Thyroid gland (tissue), 4 donors: ENCODE measurements at regions not wholly inside any gene's neighbourhood (a gene's known extent, or its start where the extent isn't known, plus 50 kb on each side); places are given as distances from the start of the nearest gene placed in this dataset.

Experiments used
- DNase-seq, 2 donors: peaks; one replicate each; pipeline ENCODE4 v3.0.0-alpha.2; 2019
- H3K27ac ChIP-seq, 3 donors: fragments of 200-600 bp; sonication (generic); 1 replicate in 2 of 3; 2 replicates in 1 of 3; pipeline ENCODE4 v1.5.1; 2016 to 2019; ENCODE audit warnings: mild to moderate bottlenecking in 1 of 3, moderate library complexity in 1 of 3
- H3K27me3 ChIP-seq: fragments of 200-600 bp; sonication (generic); one replicate; pipeline ENCODE4 v1.5.1; 2019
- H3K36me3 ChIP-seq, 2 donors: fragments of 200-600 bp; sonication (generic); one replicate each; pipeline ENCODE4 v1.5.1; 2016 to 2019
- H3K4me1 ChIP-seq, 2 donors: fragments of 200-600 bp; sonication (generic); one replicate each; pipeline ENCODE4 v1.5.1; 2017 to 2019
- H3K4me3 ChIP-seq, 3 donors: fragments of 200-600 bp; sonication (generic); replicated peaks in 1 of 3; 1 replicate in 2 of 3; 2 replicates in 1 of 3; pipeline ENCODE4 v1.5.1; 2016; ENCODE audit warnings: mild to moderate bottlenecking in 1 of 3
- H3K9me3 ChIP-seq: fragments of 200-600 bp; sonication (generic); one replicate; pipeline ENCODE4 v1.5.1; 2017
- POLR2A ChIP-seq, 2 donors: fragments of 450-650 bp; IDR thresholded peaks; one replicate each; pipeline ENCODE4 v1.6.1; 2017; ENCODE audit warnings: antibody characterized with exemption in 2 of 2, mild to moderate bottlenecking in 2 of 2, moderate library complexity in 1 of 2
- WGBS, 2 donors: methylation state at CpG; one replicate each; pipeline ENCODE4 v1.1.5; 2017; 5-methylcytosine and 5-hydroxymethylcytosine counted together
- intact Hi-C: fragments of 100-400 bp; cut with DNase I; formaldehyde crosslinking; loops from one replicate; pipeline ENCODE4 v1.15.1; 2023
- TF ChIP-seq, protein P1 (sequence below), 6 experiments: fragments of 200-600 bp in 3 of 6; fragments of 450-650 bp in 3 of 6; sonication (generic) in 3 of 6; IDR thresholded peaks; one replicate each; pipeline ENCODE4 v1.5.1; 2016 to 2019; ENCODE audit warnings: antibody characterized with exemption in 6 of 6, mild to moderate bottlenecking in 2 of 6, inconsistent platforms in 1 of 6, moderate library complexity in 1 of 6

DNA sequence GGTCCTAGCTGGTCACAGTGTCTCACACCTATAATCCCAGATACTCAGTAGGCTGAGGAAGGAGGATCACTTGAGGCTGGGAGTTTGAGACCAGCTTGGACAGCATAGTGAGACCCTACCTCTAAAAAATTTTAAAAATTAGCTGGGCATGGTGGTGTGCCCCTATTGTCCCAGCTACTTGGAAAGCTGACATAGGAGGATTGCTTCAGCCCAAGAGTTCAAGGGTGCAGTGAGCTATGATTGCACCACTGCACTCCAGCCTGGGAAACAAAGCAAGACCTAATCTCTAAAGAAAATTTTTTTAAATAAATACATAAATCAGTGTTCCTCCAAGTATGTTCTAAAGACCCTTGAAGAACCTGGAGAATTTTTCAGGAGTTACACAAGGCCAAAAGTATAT, 50.6 kb upstream of the GNAO1 start:
- H3K4me3 ChIP-seq, result no peak overlapping the region
- no peaks in the 10 kb centered on the region for H3K27me3 ChIP-seq
- no peaks in the 10 kb centered on the region for H3K36me3 ChIP-seq
- TF ChIP-seq, protein P1, sequence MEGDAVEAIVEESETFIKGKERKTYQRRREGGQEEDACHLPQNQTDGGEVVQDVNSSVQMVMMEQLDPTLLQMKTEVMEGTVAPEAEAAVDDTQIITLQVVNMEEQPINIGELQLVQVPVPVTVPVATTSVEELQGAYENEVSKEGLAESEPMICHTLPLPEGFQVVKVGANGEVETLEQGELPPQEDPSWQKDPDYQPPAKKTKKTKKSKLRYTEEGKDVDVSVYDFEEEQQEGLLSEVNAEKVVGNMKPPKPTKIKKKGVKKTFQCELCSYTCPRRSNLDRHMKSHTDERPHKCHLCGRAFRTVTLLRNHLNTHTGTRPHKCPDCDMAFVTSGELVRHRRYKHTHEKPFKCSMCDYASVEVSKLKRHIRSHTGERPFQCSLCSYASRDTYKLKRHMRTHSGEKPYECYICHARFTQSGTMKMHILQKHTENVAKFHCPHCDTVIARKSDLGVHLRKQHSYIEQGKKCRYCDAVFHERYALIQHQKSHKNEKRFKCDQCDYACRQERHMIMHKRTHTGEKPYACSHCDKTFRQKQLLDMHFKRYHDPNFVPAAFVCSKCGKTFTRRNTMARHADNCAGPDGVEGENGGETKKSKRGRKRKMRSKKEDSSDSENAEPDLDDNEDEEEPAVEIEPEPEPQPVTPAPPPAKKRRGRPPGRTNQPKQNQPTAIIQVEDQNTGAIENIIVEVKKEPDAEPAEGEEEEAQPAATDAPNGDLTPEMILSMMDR (IDR thresholded peaks at IDR 0.05), result no peak
- TF ChIP-seq POLR2A (IDR thresholded peaks at IDR 0.05), result no peak
- DNase-seq, result no peak
- no peak overlapping the region for H3K27ac ChIP-seq
- intact Hi-C loops, result loop anchor here (10.0 kb wide), 1 partner anchor 86 kb away; no protein-coding TSS in a partner anchor
- H3K4me1 ChIP-seq, result no peaks in the 10 kb centered on the region
- no peaks in the 10 kb centered on the region for H3K9me3 ChIP-seq

DNA sequence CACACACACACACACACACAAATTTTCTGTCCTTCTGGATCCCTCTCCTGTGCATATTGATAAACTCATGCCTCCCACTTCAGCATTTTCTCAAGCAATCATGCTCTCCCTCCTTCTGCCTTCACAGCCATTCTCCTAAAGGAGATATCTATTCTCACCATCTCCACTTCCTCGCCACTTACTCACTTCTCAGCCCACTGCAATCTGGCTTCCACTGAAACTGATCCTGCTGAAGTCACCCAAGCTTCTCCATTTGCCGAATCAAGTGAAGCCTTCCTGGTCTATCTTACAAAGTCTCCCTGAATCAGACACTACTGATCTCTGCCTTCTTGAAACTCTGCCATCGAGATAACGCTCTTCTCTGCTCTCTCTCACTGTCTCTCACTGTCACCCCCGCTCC, 54.0 kb upstream of the GNAO1 start:
- H3K4me1 ChIP-seq, result no peaks in the 10 kb centered on the region
- no peak overlapping the region for H3K27ac ChIP-seq
- intact Hi-C loops, result no loop called here
- H3K36me3 ChIP-seq, result no peaks in the 10 kb centered on the region
- no peaks in the 10 kb centered on the region for H3K9me3 ChIP-seq
- H3K4me3 ChIP-seq, result no peak overlapping the region
- WGBS, 2 donors, result 59 to 73% methylated on average over 5 of the region's 5 CpGs
- DNase-seq, result no peak
- H3K27me3 ChIP-seq, result no peaks in the 10 kb centered on the region
- TF ChIP-seq POLR2A (IDR thresholded peaks at IDR 0.05), result no peak
- TF ChIP-seq, protein P1 (IDR thresholded peaks at IDR 0.05), result no peak

DNA sequence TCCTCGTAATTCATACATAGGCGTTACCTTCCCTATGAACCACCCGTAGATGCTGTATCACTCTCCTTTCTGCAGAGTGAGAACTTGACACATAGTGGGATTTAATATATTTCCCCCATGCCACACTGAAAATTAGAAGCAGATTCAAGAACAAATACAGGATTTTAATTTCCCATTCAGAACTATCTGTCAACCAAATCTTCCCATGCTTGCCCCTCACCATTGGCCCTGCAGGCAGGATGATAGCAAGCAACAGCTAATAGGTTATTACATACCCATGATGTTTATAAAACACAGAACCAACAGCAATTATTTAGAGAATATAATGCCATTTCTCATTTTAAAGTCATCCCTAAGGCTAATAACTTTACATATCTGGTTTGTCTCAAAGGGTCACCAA, 55.0 kb upstream of the GNAO1 start:
- Histone ChIP-seq H3K27me3 (no peaks in the 10 kb centered on the region), H3K4me3 (no peak overlapping the region), H3K36me3 (no peaks in the 10 kb centered on the region), H3K4me1 (no peaks in the 10 kb centered on the region), H3K27ac (no peak overlapping the region), H3K9me3 (no peaks in the 10 kb centered on the region)
- no peak for DNase-seq
- intact Hi-C loops, result no loop called here
- no peak for TF ChIP-seq POLR2A (IDR thresholded peaks at IDR 0.05)
- TF ChIP-seq, protein P1 (IDR thresholded peaks at IDR 0.05), result no peak
- 61 to 98% methylated on average over 3 of the region's 3 CpGs for WGBS, 2 donors

DNA sequence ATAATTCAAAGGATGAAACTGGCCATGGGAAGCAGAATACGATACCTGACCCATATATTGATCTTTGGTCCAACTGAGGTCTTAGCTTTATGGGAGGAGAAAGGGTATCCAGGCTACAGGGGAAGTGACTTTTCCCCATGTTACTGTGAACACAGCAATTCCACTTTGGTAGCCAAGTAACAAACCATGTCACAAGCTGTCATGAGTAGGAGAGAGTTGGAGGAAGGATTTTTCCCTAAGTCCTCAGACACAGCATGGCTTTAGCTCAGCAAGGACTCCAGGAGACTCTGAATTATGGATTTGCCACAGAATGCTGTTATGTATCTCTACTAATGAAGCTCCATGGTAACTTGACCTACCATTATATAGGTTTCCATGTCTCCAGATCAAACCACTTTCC, 56.5 kb upstream of the GNAO1 start:
- WGBS, 2 donors, result 28 to 68% methylated on average over 1 of the region's 1 CpG
- H3K27ac ChIP-seq, result no peak overlapping the region
- H3K27me3 ChIP-seq, result no peaks in the 10 kb centered on the region
- no peaks in the 10 kb centered on the region for H3K36me3 ChIP-seq
- DNase-seq, result no peak
- H3K4me3 ChIP-seq, result no peak overlapping the region
- H3K9me3 ChIP-seq, result no peaks in the 10 kb centered on the region
- intact Hi-C loops, result no loop called here
- TF ChIP-seq POLR2A (IDR thresholded peaks at IDR 0.05), result no peak
- TF ChIP-seq, protein P1 (IDR thresholded peaks at IDR 0.05), result no peak
- no peaks in the 10 kb centered on the region for H3K4me1 ChIP-seq

DNA sequence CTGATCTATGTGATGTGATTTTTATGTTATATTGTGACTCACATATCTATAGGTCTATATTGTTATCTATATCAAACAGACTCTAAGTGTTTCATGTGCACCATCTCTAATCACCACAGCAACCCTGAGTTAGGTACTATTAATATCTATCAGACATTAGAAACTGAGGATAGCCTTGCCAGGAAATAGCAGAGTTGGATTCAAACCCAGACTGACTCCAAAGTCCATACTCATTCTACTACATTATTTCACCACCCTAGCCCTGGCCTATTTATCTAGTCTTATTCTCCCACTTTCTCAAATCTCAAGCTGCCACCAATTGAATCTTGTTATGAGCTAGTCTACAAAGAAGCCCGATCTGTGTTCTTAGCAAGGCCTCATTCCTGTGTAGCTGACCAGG, 65.4 kb upstream of the GNAO1 start:
- no peaks in the 10 kb centered on the region for H3K4me1 ChIP-seq
- no peak for TF ChIP-seq POLR2A (IDR thresholded peaks at IDR 0.05)
- TF ChIP-seq, protein P1 (IDR thresholded peaks at IDR 0.05), result no peak
- 92 to 96% methylated on average over 1 of the region's 1 CpG for WGBS, 2 donors
- H3K27ac ChIP-seq, result no peak overlapping the region
- no peaks in the 10 kb centered on the region for H3K27me3 ChIP-seq
- no peak for DNase-seq
- intact Hi-C loops, result no loop called here
- H3K36me3 ChIP-seq, result no peaks in the 10 kb centered on the region
- H3K9me3 ChIP-seq, result no peaks in the 10 kb centered on the region
- no peak overlapping the region for H3K4me3 ChIP-seq
